Common myeloid progenitor, CD34-positive (primary cell): ENCODE measurements at regions not wholly inside any gene's neighbourhood (a gene's known extent, or its start where the extent isn't known, plus 50 kb on each side); places are given as distances from the start of the nearest gene placed in this dataset.
"Not testable (repeated sequence)": the region's sequence is repeated elsewhere in the genome, so short reads cannot be mapped to it uniquely, and the experiment has no call there.

Source experiments
- CTCF ChIA-PET: fragments of 350-600 bp; sonication (Branson Sonifier 250); formaldehyde crosslinking; loops from one replicate; lab custom pipeline; 2021; ENCODE audit warnings: antibody characterized with exemption; lab: Charles Lee
- POLR2A ChIA-PET: fragments of 350-600 bp; sonication (Branson Sonifier 250); formaldehyde crosslinking; loops from one replicate; lab custom pipeline; 2021; ENCODE audit warnings: antibody characterized with exemption; lab: Charles Lee
- DNase-seq, 3 donors: peaks; one replicate each; pipeline versions ENCODE4 v3.0.0 to v3.0.0-alpha.2; 2013
- H3K27ac ChIP-seq, 2 experiments: 1 replicate in 1 of 2; 2 replicates in 1 of 2; pipeline ENCODE4 v1.7.0; 2013; ENCODE audit warnings: inconsistent platforms in 2 of 2, low read length in 2 of 2, mild to moderate bottlenecking in 2 of 2, low read depth in 1 of 2, moderate library complexity in 1 of 2; ENCODE audit not compliant: severe bottlenecking in 2 of 2, insufficient read depth in 1 of 2, poor library complexity in 1 of 2
- H3K27me3 ChIP-seq, 5 experiments: replicated peaks in 2 of 5; 1 replicate in 3 of 5; 2 replicates in 2 of 5; pipeline versions ENCODE4 v1.6.1 to v1.7.0; 2013; ENCODE audit warnings: low read length in 4 of 5, mild to moderate bottlenecking in 2 of 5, moderate library complexity in 2 of 5, inconsistent platforms in 1 of 5; ENCODE audit not compliant: insufficient read depth in 5 of 5, control insufficient read depth in 4 of 5
- H3K36me3 ChIP-seq, 4 experiments: 1 replicate in 2 of 4; 2 replicates in 2 of 4; pipeline versions ENCODE4 v1.6.1 to v1.7.0; 2013; ENCODE audit warnings: low read length in 3 of 4, control low read depth in 1 of 4, mild to moderate bottlenecking in 1 of 4; ENCODE audit not compliant: control insufficient read depth in 4 of 4, insufficient read depth in 4 of 4
- H3K4me1 ChIP-seq, 4 experiments: 1 replicate in 3 of 4; 2 replicates in 1 of 4; pipeline versions ENCODE4 v1.6.1 to v1.7.1; 2013; ENCODE audit warnings: low read length in 3 of 4, mild to moderate bottlenecking in 3 of 4, control low read depth in 1 of 4, inconsistent platforms in 1 of 4, moderate library complexity in 1 of 4; ENCODE audit not compliant: control insufficient read depth in 4 of 4, insufficient read depth in 4 of 4; ENCODE audit errors: control extremely low read depth in 1 of 4
- H3K4me3 ChIP-seq, 7 experiments: 1 replicate in 4 of 7; 2 replicates in 3 of 7; pipeline versions ENCODE4 v1.5.1 to v1.7.0; 2013; ENCODE audit warnings: mild to moderate bottlenecking in 7 of 7, low read length in 6 of 7, moderate library complexity in 6 of 7, inconsistent platforms in 2 of 7, low read depth in 2 of 7, control low read depth in 1 of 7; ENCODE audit not compliant: insufficient read depth in 4 of 7, control insufficient read depth in 1 of 7; ENCODE audit errors: extremely low read depth in 1 of 7
- H3K9me3 ChIP-seq, 5 experiments: 1 replicate in 4 of 5; 2 replicates in 1 of 5; pipeline versions ENCODE4 v1.6.1 to v1.7.1; 2013; ENCODE audit warnings: low read length in 4 of 5, mild to moderate bottlenecking in 2 of 5, inconsistent platforms in 1 of 5, low read depth in 1 of 5, moderate library complexity in 1 of 5; ENCODE audit not compliant: control insufficient read depth in 4 of 5, insufficient read depth in 2 of 5; ENCODE audit errors: control extremely low read depth in 1 of 5
- WGBS: methylation state at CpG from one replicate; pipeline ENCODE4 v1.1.5; 2013; ENCODE audit not compliant: insufficient coverage; 5-methylcytosine and 5-hydroxymethylcytosine counted together

- Histone ChIP-seq H3K4me1 (no peaks in the 10 kb centered on the region), H3K27me3 (no peaks in the 10 kb centered on the region), H3K4me3 (no peak overlapping the region), H3K9me3 (no peaks in the 10 kb centered on the region), H3K27ac (no peak overlapping the region), H3K36me3 (no peaks in the 10 kb centered on the region)
- ChIA-PET POLR2A (interaction anchor here (0.7 kb wide), 1 partner anchor 305 kb away, joined by 4 read pairs; no protein-coding TSS in a partner anchor), CTCF (no interaction called here)
- 96% methylated on average over 3 of the region's 4 CpGs for WGBS
- DNase-seq = no peak
These were observed 335.3 kb downstream of the FAM181B start for GRCh38 chr11:82398300-82398815.

GRCh38 chr11:82396639-82397038 is 337.0 kb downstream of the FAM181B start:
- H3K27ac ChIP-seq, H3K9me3 ChIP-seq, POLR2A ChIA-PET, CTCF ChIA-PET, H3K27me3 ChIP-seq, H3K4me1 ChIP-seq, DNase-seq, H3K4me3 ChIP-seq, H3K36me3 ChIP-seq: not testable (repeated sequence)
- 79% methylated on average over 2 of the region's 5 CpGs for WGBS

- no peaks in the 10 kb centered on the region for H3K4me1 ChIP-seq
- CTCF ChIA-PET = no interaction called here
- H3K27ac ChIP-seq = no peak overlapping the region
- no peaks in the 10 kb centered on the region for H3K36me3 ChIP-seq
- H3K9me3 ChIP-seq = no peaks in the 10 kb centered on the region
- DNase-seq = no peak
- H3K27me3 ChIP-seq = no peaks in the 10 kb centered on the region
- no peak overlapping the region for H3K4me3 ChIP-seq
- POLR2A ChIA-PET = interaction anchor here (0.5 kb wide), 1 partner anchor 1735 kb away, joined by 3 read pairs; no protein-coding TSS in a partner anchor
- WGBS = 63% methylated on average over 1 of the region's 1 CpG
These were observed 349.4 kb downstream of the FAM181B start for GRCh38 chr11:82384308-82384707.

DNA sequence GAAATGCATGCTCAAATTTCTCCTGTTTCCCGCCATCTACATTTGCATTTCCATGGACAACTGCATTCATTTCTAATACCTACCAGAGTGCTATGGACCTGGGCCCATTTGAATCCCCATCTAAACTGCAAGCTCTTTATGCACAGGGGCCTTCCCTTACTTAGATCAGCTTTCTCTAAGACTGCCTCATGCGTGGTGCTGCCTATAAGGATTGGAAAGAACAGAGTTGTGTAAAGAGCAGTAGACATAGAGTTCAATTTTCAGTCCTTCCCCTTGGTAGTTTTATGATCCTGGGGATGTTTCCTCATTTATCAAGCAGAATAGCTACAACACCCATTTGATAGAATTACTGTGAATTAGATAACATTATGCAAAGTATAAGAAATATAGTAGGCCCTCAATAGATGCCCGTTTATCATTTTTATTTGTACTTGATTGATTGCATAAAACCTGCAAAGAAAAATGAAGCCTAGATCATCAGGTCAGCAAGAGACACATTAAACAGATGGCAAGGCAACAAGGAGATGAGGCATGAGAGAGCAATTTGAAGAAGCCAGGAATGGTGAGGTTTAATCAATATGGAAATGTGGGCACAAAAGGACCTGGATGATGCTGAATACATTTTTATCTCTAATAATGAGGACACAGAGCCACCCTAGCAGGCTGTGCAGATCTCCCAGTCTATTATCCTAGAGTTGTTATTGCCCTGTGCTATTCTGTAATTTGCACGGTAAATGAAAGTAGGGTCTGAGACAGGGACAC is 359.7 kb downstream of the FAM181B start:
- DNase-seq = no peak
- Histone ChIP-seq H3K4me3 (no peak overlapping the region), H3K9me3 (no peaks in the 10 kb centered on the region), H3K36me3 (no peaks in the 10 kb centered on the region), H3K27me3 (no peaks in the 10 kb centered on the region), H3K27ac (no peak overlapping the region), H3K4me1 (no peaks in the 10 kb centered on the region)
- WGBS = 100% methylated on average over 3 of the region's 4 CpGs
- ChIA-PET CTCF (no interaction called here), POLR2A (no interaction called here)

DNA sequence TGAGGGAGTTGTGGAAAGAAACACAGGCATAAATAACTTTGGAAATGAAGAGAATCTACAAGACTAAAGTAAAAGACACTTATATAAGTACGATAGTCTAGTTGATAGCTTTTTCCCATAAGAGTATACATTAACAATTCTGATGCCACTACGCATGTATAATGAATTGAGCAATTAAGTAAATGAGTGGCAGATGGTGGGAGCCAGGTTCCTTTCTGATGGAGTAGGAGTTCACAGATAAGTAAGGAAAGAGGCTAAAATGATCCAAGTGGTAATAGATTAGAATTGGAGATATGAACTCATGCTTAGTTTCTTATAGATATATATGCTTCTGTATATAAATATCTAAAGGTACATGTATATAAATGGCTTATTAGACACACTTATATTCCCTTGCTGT is 368.3 kb downstream of the FAM181B start:
- CTCF ChIA-PET = no interaction called here
- POLR2A ChIA-PET = no interaction called here
- H3K4me1 ChIP-seq = no peaks in the 10 kb centered on the region
- WGBS = 100% methylated on average over 1 of the region's 2 CpGs
- no peak overlapping the region for H3K27ac ChIP-seq
- no peaks in the 10 kb centered on the region for H3K27me3 ChIP-seq
- H3K4me3 ChIP-seq = no peak overlapping the region
- H3K9me3 ChIP-seq = no peaks in the 10 kb centered on the region
- H3K36me3 ChIP-seq = no peaks in the 10 kb centered on the region
- no peak for DNase-seq

GRCh38 chr11:82356316-82356715 is 377.3 kb downstream of the FAM181B start:
- Histone ChIP-seq H3K27ac (no peak overlapping the region), H3K4me3 (no peak overlapping the region), H3K9me3 (no peaks in the 10 kb centered on the region), H3K4me1 (no peaks in the 10 kb centered on the region), H3K27me3 (no peaks in the 10 kb centered on the region), H3K36me3 (no peaks in the 10 kb centered on the region)
- CTCF ChIA-PET = no interaction called here
- POLR2A ChIA-PET = no interaction called here
- DNase-seq = no peak
- 86% methylated on average over 2 of the region's 2 CpGs for WGBS

DNA sequence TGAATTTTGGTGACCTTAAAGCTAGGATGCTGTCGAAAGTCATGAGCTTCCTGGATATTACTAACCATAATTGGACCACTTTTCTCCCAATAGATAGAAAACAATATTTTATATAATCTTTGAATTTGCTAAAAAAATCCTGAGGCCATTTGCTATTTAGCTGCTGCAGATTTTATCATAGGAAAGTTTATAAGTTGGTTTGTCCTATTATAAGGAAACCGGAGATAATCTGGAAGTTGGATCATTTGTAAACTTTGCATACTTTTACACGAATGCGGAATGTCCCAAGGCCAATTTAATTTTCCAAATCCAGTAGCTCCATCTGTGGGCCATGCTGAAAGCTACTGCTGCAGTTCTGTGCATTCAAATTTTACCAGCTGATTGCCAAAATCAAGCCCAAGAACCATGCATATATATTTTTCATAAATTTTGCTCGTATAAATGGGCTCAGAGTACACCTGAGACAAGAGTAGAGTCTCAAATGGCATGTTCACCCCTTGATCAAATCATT is 378.3 kb downstream of the FAM181B start:
- no peaks in the 10 kb centered on the region for H3K4me1 ChIP-seq
- no peak for DNase-seq
- ChIA-PET CTCF (no interaction called here), POLR2A (no interaction called here)
- H3K27me3 ChIP-seq = no peaks in the 10 kb centered on the region
- H3K36me3 ChIP-seq = no peaks in the 10 kb centered on the region
- H3K4me3 ChIP-seq = no peak overlapping the region
- WGBS = 100% methylated on average over 3 of the region's 5 CpGs
- H3K9me3 ChIP-seq = no peaks in the 10 kb centered on the region
- no peak overlapping the region for H3K27ac ChIP-seq
